Stimulated activated CD4-positive, alpha-beta T cell treated with anti-CD3 and anti-CD28 coated beads, Interleukin-12 subunit alpha, Interleukin-12 subunit beta, amount 100 ng/mL, for 4 hours (primary cell): ENCODE measurements at regions not wholly inside any gene's neighbourhood (a gene's known extent, or its start where the extent isn't known, plus 50 kb on each side); places are given as distances from the start of the nearest gene placed in this dataset.
"Not testable (repeated sequence)": the region's sequence is repeated elsewhere in the genome, so short reads cannot be mapped to it uniquely, and the experiment has no call there.

Source experiments
- DNase-seq: peaks from one replicate; pipeline ENCODE4 v3.0.0-alpha.2; 2020

DNA sequence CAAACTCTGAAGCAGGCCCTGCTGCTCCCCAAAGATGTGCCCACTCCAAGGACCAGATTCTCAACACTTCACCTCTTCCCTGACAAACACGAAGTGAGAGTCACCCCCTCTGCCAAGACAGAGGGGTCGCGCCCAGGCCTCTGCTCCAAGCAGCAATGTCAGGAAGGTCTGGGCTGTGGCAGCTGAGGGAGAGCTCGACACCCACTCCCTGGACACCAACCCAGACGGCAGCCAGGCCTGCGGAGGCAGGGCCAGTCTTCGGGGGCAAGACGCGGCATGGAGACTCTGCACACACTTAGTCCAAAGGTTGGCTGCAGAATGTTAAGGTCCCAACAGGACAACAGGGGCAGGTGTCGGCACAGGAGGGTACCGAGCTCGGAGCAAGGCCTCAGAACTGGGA, 144.2 kb downstream of the DLL1 start:
- no peak for DNase-seq

DNA sequence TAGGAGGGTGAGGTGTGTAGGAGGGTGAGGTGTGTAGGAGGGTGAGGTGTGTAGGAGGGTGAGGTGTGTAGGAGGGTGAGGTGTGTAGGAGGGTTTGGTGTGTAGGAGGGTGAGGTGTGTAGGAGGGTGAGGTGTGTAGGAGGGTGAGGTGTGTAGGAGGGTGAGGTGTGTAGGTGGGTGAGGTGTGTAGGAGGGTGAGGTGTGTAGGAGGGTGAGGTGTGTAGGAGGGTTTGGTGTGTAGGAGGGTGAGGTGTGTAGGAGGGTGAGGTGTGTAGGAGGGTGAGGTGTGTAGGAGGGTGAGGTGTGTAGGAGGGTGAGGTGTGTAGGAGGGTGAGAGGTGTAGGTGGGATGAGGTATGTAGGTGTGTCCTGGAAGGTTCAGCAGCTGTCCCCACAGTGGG, 144.7 kb downstream of the DLL1 start:
- not testable (repeated sequence) for DNase-seq

DNA sequence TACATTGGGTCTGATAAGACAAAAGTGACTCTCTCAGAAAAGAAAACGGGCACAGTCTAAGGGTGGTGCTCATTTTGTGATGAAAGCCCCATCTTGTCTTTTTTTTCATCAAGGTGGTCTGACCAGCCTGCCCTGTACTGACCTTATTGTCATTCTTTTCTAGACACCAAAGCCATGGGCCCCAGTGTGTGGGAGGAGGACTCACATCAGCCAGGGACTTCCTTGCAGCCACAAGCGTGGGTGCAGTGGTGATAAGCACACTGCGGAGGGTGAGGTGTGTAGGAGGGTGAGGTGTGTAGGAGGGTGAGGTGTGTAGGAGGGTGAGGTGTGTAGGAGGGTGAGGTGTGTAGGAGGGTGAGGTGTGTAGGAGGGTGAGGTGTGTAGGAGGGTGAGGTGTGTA, 145.2 kb downstream of the DLL1 start:
- not testable (repeated sequence) for DNase-seq

DNA sequence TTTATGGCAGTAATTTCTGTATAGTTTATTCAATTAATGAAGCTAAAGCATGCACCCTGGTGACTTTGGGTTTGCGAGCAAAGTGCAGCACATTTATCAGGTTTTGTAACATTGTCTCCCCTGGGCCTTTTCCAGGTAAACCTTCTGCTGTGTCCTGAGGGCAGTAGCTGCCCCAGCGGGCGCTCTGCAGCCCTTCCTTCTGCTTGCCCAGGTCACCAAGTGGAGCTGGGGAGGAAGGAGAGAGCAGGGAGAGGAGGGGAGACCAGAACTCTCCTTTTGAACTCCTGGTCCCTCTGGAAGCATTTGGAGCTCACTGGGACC, 145.6 kb downstream of the DLL1 start:
- no peak for DNase-seq

DNA sequence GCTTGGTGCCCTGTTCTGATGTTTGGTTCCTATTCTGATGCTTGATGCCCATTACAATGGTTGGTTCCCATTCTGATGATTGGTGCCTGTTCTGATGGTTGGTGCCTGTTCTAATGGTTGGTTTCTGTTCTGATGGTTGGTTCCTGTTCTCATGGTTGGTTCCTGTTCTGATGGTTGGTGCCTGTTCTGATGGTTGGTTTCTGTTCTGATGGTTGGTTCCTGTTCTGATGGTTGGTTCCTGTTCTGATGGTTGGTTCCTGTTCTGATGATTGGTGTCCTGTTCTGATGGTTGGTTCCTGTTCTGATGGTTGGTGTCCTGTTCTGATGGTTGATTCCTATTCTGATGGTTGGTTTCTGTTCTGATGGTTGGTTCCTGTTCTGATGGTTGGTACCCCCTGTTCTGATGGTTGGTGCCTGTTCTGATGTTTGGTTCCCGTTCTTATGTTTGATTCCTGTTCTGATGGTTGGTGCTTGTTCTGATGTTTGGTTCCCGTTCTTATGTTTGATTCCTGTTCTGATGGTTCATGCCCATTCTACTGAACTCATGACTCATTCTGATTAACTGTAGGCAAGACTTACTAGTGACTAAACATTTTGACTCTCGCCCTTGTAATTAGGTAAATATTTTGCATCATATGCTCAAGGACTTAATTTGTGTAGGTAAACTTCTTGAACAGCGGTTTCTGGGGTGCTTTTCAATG, 146.2 kb downstream of the DLL1 start:
- DNase-seq = no peak

DNA sequence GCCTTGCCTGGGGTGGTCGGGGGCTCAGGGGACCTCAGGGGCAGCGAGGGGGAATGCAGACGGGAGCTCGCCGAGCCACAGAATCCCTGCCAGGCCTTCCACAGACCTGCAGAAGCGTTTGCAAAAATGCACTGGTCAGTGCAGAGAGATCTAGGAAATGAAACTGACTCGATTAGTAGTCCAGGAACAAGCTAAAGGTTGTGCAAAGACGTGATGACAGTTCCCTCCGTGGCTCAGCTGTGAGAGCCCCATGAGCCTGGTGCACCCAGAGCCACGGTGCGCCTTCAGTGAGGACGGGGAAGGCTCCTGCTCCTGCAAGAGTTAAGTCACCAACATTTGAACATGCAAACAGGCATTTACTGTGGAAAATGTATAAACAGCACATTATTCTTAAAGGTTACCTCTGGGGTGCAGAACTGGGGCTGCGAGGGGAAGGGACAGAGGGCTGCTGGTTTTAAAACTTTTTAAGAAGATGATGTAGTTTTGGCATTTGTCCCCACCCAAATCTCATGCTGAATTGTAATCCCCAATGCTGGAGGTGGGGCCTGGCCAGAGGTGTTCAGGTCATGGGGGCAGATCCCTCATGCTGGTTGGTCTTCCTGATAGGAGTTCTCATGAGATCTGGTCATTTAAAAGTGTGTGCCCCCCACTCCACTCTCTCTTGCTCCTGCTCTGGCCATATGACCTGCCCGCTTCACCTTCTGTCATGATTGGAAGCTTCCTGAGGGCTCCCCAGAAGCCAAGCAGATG, 147.3 kb downstream of the DLL1 start:
- DNase-seq = no peak

DNA sequence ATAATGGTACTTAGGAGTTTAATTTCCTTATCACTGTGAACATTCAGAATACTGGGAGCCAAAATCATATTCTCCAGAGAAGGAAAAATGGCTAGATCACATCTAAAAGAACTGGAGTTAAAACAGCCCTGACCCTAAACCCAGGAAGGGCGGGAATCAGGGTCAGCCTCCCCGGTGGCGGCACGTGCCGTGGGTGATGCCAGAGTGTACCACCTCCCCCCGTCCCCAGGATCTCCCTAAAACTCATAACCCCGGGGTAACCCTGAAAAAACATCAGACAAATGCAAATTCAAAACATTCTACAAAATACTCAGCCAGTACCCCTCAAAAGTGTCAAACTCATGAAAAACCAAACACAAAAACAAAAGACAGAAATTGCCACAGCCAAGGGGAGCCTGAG, 148.3 kb downstream of the DLL1 start:
- no peak for DNase-seq

DNA sequence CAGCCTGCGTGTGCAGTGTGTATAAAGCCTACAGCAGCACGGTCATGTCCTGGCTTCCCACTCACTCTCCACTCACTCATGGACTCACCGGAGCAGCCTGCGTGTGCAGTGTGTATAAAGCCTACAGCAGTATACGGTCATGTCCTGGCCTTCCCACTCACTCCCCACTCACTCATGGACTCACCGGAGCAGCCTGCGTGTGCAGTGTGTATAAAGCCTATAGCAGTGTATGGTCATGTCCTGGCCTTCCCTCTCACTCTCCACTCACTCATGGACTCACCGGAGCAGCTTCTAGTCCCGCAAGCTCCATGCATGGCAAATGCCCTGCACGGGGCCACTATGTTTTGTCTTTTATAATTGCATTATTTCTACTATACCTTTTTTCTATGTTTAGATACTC, 149.8 kb downstream of the DLL1 start:
- not testable (repeated sequence) for DNase-seq

DNA sequence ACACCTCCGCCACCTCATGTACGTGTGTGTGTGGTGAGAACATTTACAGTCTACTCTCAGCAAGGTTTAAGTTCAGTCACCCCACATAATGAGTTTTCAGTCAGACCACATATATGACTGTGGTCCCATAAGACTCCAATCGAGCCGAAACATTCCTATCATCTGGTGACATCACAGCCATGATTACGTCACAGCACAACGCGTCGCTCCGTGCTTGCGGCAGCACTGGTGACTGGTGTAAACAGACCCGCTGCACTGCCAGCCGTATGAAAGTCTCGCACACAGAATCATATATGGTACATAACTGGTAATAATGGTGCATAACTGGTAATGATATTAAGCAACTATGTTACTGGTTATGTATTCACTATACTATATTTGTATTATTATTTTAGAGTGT, 150.7 kb downstream of the DLL1 start:
- DNase-seq = no peak

DNA sequence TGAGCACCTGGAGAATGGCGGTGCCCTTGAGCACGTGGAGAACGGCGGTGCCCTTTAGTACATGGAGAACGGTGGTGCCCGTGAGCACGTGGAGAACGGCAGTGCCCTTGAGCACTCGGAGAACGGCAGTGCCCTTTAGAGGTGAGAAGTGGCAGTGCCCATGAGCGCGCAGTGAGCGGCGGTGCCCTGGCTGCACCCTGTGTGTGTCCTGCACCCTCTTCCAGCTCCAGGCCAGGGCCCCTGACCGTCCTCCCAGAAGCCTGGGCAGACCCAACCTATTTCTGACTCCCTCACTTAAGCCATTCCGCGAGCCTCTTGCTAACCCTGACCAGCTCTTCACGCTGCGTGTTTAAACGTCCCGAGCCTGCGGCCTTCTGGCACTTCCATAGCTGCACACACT, 151.3 kb downstream of the DLL1 start:
- no peak for DNase-seq

DNA sequence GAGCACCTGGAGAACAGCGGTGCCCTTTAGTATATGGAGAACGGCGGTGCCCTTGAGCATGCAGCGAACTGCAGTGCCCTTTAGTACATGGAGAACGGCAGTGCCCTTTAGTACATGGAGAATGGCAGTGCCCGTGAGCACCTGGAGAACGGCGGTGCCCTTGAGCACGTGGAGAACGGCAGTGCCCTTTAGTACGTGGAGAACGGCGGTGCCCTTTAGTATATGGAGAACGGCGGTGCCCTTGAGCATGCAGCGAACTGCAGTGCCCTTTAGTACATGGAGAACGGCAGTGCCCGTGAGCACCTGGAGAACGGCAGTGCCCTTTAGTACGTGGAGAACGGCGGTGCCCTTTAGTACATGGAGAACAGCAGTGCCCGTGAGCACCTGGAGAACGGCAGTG, 151.8 kb downstream of the DLL1 start:
- DNase-seq = not testable (repeated sequence)

DNA sequence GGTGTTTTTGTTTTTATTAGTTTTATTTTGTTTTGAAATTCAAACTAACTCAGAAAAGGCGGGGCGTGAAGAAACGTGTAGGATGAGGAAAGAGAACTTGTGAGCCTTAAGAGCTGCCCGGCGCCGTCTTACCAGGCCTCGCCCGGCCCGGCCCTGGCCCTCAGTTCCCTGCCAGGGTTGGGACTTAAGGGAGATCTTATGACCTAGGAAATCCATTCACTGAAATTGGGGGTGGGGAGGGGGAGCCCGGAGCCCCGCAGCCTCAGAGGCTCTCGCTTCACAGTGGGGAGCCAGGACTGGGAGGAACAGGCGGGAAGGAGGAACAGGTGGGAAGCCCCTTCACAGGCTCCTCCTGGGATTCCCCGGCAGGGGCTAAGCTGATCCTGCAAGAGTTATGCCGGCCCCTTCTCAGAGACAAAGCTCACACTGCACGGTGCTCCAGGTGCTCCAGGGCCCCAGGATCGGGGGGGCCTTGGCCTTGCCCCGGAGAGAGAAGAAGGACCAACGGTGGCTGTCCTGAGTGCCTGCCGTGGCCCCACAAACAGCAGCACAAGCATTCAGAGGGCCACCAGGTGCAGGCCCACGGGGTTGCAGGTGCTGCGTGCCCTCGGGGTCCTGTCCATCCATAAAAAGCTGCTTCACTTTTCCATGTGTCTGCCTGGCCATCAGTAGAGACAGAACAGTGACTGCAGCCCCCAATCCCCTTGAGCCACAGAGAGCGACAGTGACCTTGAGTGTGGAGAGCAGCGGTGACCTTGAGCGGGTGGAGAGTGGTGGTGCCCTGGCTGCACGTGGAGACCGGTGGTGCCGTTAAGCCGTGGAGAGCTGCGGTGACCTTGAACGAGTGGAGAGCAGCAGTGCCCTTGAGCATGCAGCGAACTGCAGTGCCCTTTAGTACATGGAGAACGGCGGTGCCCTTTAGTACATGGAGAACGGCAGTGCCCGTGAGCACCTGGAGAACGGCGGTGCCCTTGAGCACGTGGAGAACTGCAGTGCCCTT, 152.7 kb downstream of the DLL1 start:
- no peak for DNase-seq

DNA sequence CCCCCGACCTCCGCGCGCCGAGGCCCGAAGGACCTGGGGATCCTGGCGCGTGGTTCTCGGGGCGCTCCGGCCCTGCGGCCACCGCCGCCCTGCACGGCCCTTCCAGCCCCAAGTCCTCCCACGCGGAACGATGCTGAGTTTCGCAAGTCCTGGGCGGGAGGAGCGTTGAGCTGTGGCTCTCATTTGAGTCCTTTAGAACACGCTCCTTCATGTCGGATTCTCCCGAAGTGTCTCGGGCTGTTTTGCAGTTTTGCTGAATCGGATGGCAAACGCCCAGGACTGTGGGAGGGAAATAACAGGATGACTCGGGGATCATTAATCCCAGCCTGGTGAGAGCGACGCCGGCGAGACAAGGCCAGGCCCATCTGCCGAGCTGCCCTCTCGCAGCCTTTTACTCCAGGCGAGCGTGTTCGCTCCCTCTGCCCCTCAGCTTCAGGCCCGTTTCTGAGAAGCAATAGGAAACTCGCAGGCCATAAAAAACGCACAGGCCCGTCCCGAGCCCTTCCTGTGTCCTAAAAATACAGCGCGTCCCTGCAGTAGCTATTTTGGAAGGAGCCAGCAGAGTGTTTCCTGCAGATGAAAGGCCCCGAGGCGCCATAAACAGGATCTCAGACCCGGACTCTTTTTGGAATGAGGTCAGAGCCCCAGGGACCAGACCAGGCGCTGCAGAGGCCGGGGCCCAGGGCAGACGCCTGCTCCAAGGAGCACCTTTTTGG, 153.5 kb downstream of the DLL1 start:
- no peak for DNase-seq

DNA sequence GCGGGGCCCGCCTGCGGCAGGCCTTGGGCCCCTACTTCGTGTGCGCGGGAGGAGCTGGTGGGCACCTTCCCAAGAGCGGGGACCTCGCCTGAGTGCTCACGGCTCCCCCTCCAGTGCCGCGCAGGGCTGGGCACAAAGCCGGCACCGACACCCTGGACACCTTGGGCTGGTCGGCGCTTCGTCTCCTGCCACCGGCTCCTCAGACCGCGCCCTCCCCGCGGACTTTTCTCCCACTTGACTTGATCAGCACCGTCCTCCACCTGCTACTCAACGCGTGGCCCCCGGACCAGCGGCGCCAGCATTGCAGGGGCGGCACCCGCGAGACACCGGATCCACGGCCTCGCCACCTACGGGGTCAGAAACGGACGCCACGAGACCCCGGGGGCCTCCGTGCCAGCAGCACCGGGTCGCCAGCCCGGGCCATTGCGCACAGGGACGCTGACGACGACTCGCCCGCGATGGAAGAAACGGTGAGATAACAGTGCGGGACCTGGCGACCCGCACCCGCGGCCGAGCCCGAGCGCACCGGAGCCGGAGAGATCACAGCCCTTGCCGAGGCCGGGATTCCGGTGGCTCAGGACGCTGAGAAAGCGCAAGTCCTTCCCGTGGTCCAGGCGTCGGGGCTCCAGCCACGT, 154.2 kb downstream of the DLL1 start:
- no peak for DNase-seq

DNA sequence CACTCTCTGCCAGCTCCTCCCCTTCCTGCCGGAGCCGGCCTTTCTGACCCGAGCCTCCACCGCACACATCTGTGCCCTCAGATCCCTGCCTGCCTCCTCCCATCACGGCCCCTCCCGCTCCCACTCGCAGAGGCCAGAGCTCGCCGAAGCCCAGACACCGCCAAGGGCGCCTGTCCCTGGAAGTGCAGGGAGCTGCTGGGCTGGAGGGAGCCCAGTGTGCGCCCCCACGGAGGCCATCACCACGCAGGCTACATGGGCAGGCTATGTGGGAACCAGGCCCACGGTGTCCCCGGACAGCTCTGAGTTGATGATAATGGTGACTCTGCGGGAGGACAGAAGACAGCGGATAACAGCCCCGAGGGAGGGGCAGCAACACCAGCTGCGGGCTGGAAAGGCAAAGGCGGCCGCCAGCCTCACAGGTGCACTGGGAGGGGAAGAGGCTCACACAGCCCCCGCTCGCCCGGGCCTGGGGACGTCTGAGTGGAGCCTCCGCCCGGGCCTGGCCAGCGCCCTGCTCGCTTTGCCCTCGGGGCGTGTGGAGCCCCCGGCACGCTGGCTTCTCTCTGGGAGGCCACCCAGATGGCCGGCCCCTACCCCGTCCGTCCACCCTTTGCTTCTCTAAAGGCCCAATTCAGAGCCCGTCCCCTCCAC, 154.9 kb downstream of the DLL1 start:
- DNase-seq = no peak

DNA sequence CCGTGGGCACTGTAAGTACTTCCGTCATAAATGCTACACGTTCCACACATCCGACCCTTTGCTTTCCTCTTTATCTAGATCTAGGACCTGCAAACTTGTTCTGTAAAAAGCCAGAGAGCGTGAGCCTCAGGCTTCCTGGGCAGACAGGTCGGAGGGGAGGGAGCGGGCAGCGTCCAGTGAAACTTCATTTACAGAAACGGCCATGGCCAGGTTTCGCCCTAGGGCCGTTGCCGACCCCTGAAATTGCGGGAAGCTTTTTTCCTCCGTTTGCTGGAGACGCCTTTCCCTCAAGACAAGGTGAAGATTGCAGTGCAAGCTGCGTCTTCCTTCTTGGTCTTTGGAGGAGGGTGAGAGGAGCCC, 155.4 kb downstream of the DLL1 start:
- DNase-seq = no peak

DNA sequence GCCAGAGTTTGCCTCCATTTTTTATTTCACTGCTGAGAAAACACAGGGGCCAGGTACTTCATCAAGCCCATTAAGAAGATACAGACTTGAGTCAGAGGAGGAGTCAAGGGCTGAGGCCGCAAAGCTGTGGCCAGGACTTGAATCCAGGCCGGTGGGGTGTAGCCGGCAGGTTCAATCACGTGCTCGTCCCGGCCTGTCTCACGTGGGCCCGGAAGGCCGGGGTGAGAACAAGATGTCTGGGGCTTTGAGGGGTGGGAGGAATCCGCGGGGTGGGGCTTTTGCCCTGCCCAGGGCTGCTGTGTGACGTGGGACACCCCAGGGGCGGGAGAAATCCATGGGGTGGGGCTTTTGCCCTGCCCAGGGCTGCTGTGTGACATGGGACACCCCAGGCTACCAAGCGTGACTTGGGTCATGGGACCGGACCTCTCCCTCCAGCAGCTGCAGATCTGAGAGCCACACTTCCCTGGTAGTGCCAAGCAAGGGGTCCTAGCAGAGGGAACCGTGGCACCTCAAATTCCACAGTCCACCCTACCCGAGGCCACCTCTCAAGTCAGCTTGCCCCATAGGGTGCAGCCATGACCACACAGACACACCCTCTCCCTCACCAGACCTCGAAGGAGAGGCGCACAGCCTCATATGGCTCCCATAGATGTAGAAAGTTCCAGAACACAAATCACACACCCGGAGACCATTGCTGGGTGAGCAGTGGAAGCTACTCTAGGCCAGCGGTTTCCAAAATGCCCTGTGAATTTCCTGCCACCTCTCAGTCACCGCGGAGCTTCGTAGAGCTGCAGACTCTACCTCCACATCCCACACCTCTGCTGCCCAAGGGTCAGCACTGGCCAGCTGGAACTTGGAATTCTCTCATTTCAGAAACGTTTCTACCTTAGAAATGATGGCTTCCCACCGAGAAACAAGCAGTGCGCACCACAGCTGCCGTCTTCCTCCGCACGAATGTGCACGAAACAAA, 156.1 kb downstream of the DLL1 start:
- DNase-seq = no peak

DNA sequence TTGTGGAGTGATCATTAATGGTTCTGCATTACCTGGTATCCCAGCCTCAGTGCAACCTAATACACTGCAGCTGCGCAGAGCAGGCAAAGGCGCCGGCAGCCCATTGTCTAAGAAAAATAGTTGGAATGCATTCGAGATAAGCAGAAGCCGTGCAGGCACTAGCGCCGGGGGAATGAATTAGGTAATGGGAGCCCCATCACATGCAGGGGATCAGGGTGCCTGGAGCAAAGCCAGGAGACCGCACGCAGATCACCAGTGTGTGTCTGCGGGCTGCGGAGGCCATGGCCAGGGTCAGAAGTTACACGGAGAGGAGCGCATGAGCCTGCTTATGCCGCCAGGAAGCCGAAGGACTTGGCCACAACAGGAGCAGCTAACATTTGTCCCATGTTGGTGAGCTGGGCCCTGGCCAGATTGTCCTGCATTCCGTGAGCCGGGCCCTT, 156.8 kb downstream of the DLL1 start:
- no peak for DNase-seq

DNA sequence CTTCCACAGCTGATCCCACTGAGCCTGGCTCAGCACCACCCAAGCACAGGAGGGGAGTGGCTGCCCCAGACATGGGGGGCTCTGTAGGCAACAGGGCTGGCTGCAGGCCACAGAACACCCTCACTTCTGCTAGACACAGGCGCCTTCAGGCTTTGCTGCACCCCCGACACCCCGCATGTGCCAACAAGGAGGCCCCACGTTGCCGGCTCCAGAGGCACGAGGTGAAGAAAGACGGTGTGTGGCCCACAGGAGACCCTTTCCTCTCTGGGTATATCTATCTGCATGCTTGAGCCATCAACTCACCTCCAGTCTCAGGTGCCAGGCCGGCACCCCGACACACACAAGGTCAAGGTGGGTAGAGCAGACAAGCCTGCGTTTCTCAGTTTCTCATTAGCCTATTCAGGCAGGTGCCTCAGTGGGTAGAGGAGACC, 158.3 kb downstream of the DLL1 start:
- no peak for DNase-seq

DNA sequence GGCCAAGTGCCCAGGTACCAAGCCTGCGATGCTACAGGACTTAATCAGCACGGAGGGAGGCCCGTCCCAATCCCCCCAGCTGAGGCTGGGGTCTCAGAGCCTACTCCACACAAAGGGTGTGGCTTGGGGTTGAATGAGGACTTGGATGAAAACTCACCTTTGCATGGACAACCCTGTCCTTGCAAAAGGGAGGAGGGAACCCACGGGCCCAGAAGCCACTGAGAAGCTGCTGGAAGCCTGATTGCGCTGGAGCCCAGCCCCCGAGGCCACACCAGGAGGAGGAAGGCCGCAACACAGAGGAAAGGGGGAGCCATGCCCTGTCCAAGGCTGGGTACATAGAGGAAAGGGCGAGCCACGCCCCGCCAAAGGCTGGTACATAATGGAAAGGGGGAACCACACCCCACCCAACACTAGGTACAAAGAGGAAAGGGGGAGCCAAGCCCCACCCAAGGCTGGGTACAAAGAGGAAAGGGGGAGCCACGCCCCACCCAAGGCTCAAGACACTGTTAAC, 158.8 kb downstream of the DLL1 start:
- no peak for DNase-seq
